Tibial artery (tissue), 4 donors: ENCODE measurements at regions not wholly inside any gene's neighbourhood (a gene's known extent, or its start where the extent isn't known, plus 50 kb on each side); places are given as distances from the start of the nearest gene placed in this dataset.

ENCODE experiments used
- DNase-seq, 2 donors: peaks; one replicate each; pipeline ENCODE4 v3.0.0-alpha.2; 2019
- H3K27ac ChIP-seq, 2 donors: fragments of 200-600 bp; sonication (generic) in 1 of 2; 1 replicate in 1 of 2; 2 replicates in 1 of 2; pipeline ENCODE4 v1.5.1; 2018 to 2019; ENCODE audit warnings: mild to moderate bottlenecking in 1 of 2
- H3K27me3 ChIP-seq, 2 donors: fragments of 200-600 bp; sonication (generic) in 1 of 2; one replicate each; pipeline versions ENCODE4 v1.5.1 to v1.6.0; 2016 to 2019
- H3K36me3 ChIP-seq, 3 donors: fragments of 200-600 bp; sonication (generic) in 2 of 3; one replicate each; pipeline ENCODE4 v1.5.1; 2016 to 2019; ENCODE audit warnings: mild to moderate bottlenecking in 2 of 3
- H3K4me1 ChIP-seq, 4 donors: fragments of 200-600 bp; sonication (generic) in 2 of 4; 1 replicate in 3 of 4; 2 replicates in 1 of 4; pipeline ENCODE4 v1.5.1; 2016 to 2019
- H3K4me3 ChIP-seq, 2 donors: fragments of 200-600 bp; sonication (generic) in 1 of 2; 1 replicate in 1 of 2; 2 replicates in 1 of 2; pipeline ENCODE4 v1.5.1; 2018 to 2019; ENCODE audit warnings: mild to moderate bottlenecking in 2 of 2
- H3K9me3 ChIP-seq, 3 donors: fragments of 200-600 bp; sonication (generic) in 1 of 3; one replicate each; pipeline ENCODE4 v1.5.1; 2016 to 2019
- CTCF ChIP-seq, 2 experiments: fragments of 200-600 bp in 1 of 2; fragments of 450-650 bp in 1 of 2; IDR thresholded peaks; one replicate each; pipeline ENCODE4 v1.5.1; 2017 to 2019; ENCODE audit warnings: antibody characterized with exemption in 2 of 2, mild to moderate bottlenecking in 1 of 2, moderate library complexity in 1 of 2
- intact Hi-C: fragments of 100-400 bp; cut with DNase I; formaldehyde crosslinking; loops from one replicate; pipeline ENCODE4 v1.15.0; 2023; ENCODE audit warnings: low total_unique reads

- Histone ChIP-seq H3K4me3 (no peak overlapping the region), H3K27me3 (peaks cover 0 to 12% of the 10 kb centered on the region in 2 donors), H3K36me3 (no peaks in the 10 kb centered on the region), H3K27ac (no peak overlapping the region), H3K9me3 (no peaks in the 10 kb centered on the region), H3K4me1 (no peaks in the 10 kb centered on the region)
- no peak for TF ChIP-seq CTCF (IDR thresholded peaks at IDR 0.05)
- intact Hi-C loops = no loop called here
- DNase-seq = no peak
Measured at GRCh38 chr1:227453631-227454355, 109.6 kb upstream of the ZNF678 start.

GRCh38 chr1:227451954-227452353 is 111.4 kb upstream of the ZNF678 start:
- Histone ChIP-seq H3K4me3 (no peak overlapping the region), H3K27me3 (peaks cover 0 to 12% of the 10 kb centered on the region in 2 donors), H3K4me1 (no peaks in the 10 kb centered on the region), H3K36me3 (no peaks in the 10 kb centered on the region), H3K27ac (no peak overlapping the region), H3K9me3 (no peaks in the 10 kb centered on the region)
- intact Hi-C loops = no loop called here
- DNase-seq = no peak
- TF ChIP-seq CTCF (IDR thresholded peaks at IDR 0.05) = no peak

- Histone ChIP-seq H3K27me3 (peaks cover 0 to 12% of the 10 kb centered on the region in 2 donors), H3K4me3 (no peak overlapping the region), H3K36me3 (no peaks in the 10 kb centered on the region), H3K4me1 (no peaks in the 10 kb centered on the region), H3K9me3 (no peaks in the 10 kb centered on the region), H3K27ac (no peak overlapping the region)
- intact Hi-C loops = no loop called here
- TF ChIP-seq CTCF (IDR thresholded peaks at IDR 0.05) = no peak
- DNase-seq = no peak
Measured at GRCh38 chr1:227451057-227451456, 112.3 kb upstream of the ZNF678 start.

- intact Hi-C loops = no loop called here
- H3K36me3 ChIP-seq = no peaks in the 10 kb centered on the region
Measured at GRCh38 chr1:227450489-227450888, 112.9 kb upstream of the ZNF678 start.

GRCh38 chr1:227449741-227450441 is 113.5 kb upstream of the ZNF678 start:
- intact Hi-C loops = loop anchor here (10.0 kb wide), 2 partner anchors 305 to 545 kb away; no protein-coding TSS in a partner anchor
- H3K4me3 ChIP-seq = no peak overlapping the region
- H3K27ac ChIP-seq = no peak overlapping the region
- no peak for DNase-seq
- H3K27me3 ChIP-seq = peaks cover 0 to 12% of the 10 kb centered on the region in 2 donors
- H3K4me1 ChIP-seq = no peaks in the 10 kb centered on the region
- no peaks in the 10 kb centered on the region for H3K9me3 ChIP-seq
- H3K36me3 ChIP-seq = no peaks in the 10 kb centered on the region
- TF ChIP-seq CTCF (IDR thresholded peaks at IDR 0.05) = no peak

More at GRCh38 chr1:227450489-227450888, 112.9 kb upstream of the ZNF678 start:
- H3K9me3 ChIP-seq = no peaks in the 10 kb centered on the region
- no peak for TF ChIP-seq CTCF (IDR thresholded peaks at IDR 0.05)
- no peak overlapping the region for H3K27ac ChIP-seq
- peaks cover 0 to 12% of the 10 kb centered on the region in 2 donors for H3K27me3 ChIP-seq
- H3K4me1 ChIP-seq = no peaks in the 10 kb centered on the region
- H3K4me3 ChIP-seq = no peak overlapping the region
- no peak for DNase-seq
